ENCODE measurements at regions not wholly inside any gene's neighbourhood (a gene's known extent, or its start where the extent isn't known, plus 50 kb on each side); places are given as distances from the start of the nearest gene placed in this dataset.
A peak's percentile ranks its signal among the peaks of the same experiment; 100 is the strongest.

DNA sequence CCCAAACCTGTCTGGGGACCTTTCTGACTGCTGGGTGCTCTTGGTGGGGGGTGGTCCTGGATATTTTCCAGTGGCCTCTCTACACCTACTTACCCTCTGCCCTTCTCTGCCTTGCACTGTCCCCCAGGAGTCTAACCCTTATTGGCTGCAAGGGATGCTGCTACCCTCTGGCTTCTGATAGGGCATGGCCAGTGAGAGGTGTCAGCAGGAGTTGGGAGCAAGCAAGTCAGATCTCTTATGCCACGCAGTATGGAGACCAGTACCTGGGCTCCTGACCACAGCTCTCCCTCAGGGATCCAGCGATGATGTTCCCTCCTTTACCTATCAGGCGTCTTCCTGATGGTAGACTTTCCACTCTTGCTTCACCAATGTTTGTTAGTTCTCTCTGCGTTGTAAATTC is 373.7 kb downstream of the SOCS6 start:
- TF ChIP-seq, protein P1, sequence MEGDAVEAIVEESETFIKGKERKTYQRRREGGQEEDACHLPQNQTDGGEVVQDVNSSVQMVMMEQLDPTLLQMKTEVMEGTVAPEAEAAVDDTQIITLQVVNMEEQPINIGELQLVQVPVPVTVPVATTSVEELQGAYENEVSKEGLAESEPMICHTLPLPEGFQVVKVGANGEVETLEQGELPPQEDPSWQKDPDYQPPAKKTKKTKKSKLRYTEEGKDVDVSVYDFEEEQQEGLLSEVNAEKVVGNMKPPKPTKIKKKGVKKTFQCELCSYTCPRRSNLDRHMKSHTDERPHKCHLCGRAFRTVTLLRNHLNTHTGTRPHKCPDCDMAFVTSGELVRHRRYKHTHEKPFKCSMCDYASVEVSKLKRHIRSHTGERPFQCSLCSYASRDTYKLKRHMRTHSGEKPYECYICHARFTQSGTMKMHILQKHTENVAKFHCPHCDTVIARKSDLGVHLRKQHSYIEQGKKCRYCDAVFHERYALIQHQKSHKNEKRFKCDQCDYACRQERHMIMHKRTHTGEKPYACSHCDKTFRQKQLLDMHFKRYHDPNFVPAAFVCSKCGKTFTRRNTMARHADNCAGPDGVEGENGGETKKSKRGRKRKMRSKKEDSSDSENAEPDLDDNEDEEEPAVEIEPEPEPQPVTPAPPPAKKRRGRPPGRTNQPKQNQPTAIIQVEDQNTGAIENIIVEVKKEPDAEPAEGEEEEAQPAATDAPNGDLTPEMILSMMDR (conservative IDR thresholded peaks at IDR 0.05; ENCODE audit: low read depth, low read length): no peak
- no peak overlapping the region for H3K4me3 ChIP-seq (ENCODE audit: low read depth, low read length)
- no peak for DNase-seq (ENCODE audit: low read depth)

DNA sequence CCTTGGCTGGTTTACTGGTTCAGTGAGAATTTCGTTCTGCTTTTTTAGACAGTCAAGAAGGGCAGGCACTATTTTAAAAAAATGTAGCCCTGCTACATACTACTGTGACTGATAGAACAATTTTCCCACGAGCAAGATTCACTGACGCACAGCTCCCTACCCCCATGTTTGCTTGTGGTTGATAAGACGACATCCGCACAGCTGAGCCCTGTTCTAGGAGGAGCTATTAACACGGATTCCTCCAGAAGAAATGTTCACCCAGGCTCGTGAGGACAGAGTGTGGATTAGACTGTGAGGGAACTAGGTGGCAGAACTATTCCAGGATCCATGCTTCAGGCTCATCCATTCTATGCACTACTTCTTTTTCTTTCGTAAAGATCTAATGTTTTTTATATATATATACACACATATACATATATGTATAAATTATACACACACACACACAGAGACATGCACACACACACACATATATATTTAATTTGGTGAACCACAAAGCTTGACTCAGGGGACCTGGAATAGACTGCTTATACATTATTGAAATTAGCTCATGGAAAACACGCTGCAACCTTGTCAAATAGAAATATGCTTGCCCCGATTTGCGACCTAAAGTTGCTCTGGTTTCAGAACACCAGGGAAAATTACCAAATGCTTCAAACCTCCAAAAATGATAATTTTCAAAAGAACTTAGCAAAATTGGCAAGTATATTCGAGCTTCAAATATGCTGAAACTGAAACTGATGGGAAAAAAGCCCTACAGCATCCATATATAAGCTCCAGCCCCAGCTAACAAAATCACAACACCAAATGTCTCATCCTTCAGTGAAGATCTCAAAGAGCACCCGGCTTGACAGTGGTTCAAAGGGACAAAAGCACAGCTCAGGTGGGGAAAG is 370.4 kb downstream of the SOCS6 start:
- no peak overlapping the region for H3K4me3 ChIP-seq (ENCODE audit: low read depth, low read length)
- TF ChIP-seq, protein P1 (conservative IDR thresholded peaks at IDR 0.05; ENCODE audit: low read depth, low read length): no peak
- peak; percentile 57 for DNase-seq (ENCODE audit: low read depth)

DNA sequence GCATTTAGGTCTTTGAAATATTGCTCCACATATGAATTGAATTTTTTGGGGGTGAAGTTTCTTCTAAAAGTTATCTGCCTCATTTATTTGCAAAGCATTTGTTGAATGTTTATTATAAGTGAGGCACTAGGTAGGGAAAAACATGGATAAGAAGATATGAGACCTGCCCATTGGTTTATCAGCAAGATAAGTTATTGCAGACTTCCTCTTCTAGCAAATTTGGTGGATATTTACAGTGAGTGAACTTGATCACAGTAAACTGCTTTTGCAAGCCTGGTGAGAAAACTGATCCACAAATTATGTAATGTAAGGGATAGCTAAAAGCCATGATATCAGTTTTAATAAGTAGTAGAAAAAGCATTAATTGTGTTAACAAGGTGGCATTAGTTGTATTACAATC is 364.8 kb downstream of the SOCS6 start:
- TF ChIP-seq, protein P1 (conservative IDR thresholded peaks at IDR 0.05; ENCODE audit: low read depth, low read length): no peak
- H3K4me3 ChIP-seq (ENCODE audit: low read depth, low read length): no peak overlapping the region
- DNase-seq (ENCODE audit: low read depth): no peak

DNA sequence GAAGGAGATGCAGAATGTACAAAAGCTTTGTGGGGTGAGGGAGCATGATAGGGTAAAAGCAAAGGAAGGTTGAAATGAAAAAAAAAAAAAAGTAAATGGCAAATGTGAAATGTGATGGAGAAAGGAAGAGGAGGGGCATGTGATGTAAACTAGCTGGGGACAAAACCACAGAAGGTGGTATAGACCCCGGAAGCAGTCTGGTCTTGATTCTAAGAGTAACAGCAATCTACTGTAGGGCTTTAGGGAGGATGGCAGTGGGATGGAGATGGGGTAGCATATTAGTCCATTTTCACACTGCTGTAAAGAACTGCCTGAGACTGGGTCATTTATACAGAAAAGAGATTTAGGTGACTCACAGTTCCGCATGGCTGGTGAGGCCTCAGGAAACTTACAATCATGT is 362.0 kb downstream of the SOCS6 start:
- no peak overlapping the region for H3K4me3 ChIP-seq (ENCODE audit: low read depth, low read length)
- no peak for DNase-seq (ENCODE audit: low read depth)
- TF ChIP-seq, protein P1 (conservative IDR thresholded peaks at IDR 0.05; ENCODE audit: low read depth, low read length): no peak

DNA sequence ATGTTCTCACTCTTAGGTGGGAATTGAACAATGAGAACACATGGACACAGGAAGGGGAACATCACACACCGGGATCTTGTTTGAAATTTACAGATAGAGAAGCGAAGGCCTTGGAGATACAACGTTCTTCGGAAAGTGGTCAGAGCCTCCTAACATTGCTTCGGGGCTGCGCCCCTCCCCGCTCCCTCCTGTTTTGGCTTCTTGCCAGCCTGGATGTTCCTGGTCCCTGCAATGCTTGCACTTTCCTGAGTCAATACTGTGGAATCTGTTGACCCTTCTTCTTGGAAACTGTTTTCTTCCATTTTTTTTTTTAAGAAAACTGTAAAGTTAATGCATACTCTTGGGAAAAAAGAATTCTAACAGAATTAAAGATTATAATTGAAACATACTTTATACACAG is 360.8 kb downstream of the SOCS6 start:
- DNase-seq (ENCODE audit: low read depth): no peak
- no peak overlapping the region for H3K4me3 ChIP-seq (ENCODE audit: low read depth, low read length)
- TF ChIP-seq, protein P1 (conservative IDR thresholded peaks at IDR 0.05; ENCODE audit: low read depth, low read length): no peak

DNA sequence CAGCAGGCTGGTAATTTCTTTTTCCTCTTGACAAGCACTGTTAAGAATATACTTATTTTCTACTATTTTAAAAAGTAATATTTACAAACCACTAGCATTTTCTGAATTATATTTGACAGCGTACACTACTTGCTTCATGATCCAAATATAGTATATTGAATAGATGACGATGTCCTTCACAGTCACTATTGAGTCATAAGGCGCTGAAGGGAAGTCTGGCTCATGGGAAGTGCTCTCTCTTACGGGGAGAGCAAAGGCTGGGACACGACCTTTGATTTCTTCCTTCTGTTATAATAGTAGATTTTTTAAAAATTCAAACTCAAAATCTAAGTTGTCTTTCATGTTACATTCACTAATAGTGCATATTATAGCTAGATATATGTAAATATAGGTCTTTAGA is 357.1 kb downstream of the SOCS6 start:
- DNase-seq (ENCODE audit: low read depth): no peak
- TF ChIP-seq, protein P1 (conservative IDR thresholded peaks at IDR 0.05; ENCODE audit: low read depth, low read length): no peak
- no peak overlapping the region for H3K4me3 ChIP-seq (ENCODE audit: low read depth, low read length)

DNA sequence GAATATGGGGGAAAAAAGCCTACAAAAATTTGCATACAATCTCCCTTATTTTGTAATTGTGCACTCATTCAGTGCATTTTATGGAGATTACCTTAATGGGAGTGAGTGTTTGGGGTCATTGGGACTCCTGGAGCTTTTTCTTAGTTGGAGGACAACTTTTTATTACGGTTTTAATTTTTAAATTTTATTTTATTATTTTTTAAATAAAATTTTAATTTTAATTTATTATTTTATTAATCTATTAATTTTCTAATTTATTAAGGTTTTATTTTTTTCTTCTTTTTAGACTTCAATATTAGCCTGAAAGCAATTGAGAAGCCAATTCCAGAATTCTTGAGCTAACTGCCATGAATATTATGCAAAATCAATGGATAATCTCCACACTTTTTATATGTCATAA is 355.0 kb downstream of the SOCS6 start:
- TF ChIP-seq, protein P1 (conservative IDR thresholded peaks at IDR 0.05; ENCODE audit: low read depth, low read length): no peak
- no peak overlapping the region for H3K4me3 ChIP-seq (ENCODE audit: low read depth, low read length)
- DNase-seq (ENCODE audit: low read depth): no peak

All from choroid plexus epithelial cell (primary cell).